ENCODE measurements at regions not wholly inside any gene's neighbourhood (a gene's known extent, or its start where the extent isn't known, plus 50 kb on each side); places are given as distances from the start of the nearest gene placed in this dataset.

DNA sequence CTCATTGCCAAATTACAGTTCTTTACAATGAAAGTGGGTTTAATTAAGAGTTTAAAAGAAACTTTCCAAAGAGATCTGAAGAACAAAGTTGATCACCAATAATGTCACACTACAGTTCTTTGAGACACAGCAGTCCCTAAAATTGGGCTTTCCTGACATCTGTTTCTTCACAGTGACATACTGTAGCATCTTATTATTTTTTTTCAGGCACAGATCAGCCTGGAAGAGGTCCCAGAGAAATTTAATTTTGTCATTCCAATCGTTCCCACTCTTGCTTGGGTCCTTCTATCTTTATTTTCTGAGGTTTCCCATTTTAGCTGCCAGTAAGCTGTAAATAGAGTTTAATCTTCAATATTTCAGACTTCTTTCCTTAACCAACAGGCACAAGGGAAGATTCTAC, 143.1 kb upstream of the FRMPD4 start:
- TF ChIP-seq EZH2phosphoT487 (IDR thresholded peaks at IDR 0.05; ENCODE audit: borderline replicate concordance, low read depth, low read length) (no peak), CTCF (conservative IDR thresholded peaks at IDR 0.05; ENCODE audit: low read length) (no peak)
- H3K79me2 ChIP-seq (ENCODE audit: insufficient read depth, low read depth, low read length): no peaks in the 10 kb centered on the region
- no peak overlapping the region for H3K27ac ChIP-seq (ENCODE audit: low read depth, low read length, poor library complexity, severe bottlenecking)
- intact Hi-C loops (cut with micrococcal nuclease; ENCODE audit: unreplicated experiment): no loop called here
- H3K36me3 ChIP-seq (ENCODE audit: insufficient read depth, low read length): no peaks in the 10 kb centered on the region
- no TSS peak for BruUV-seq (replicated peaks)
- no peaks in the 10 kb centered on the region for H3K4me1 ChIP-seq (ENCODE audit: insufficient read depth, low read length, poor library complexity, severe bottlenecking)
- H2AFZ ChIP-seq (ENCODE audit: low read length): no peak overlapping the region
- ChIA-PET POLR2A (no interaction called here), CTCF (ENCODE audit: unreplicated experiment) (no interaction called here)
- H3K4me3 ChIP-seq (ENCODE audit: low read depth, low read length, poor library complexity, severe bottlenecking): no peak overlapping the region
- DNase-seq (ENCODE audit: low spot score): no peak
- no peak overlapping the region for H3K4me2 ChIP-seq (ENCODE audit: low read length)
- no peaks in the 10 kb centered on the region for H3K9me2 ChIP-seq (ENCODE audit: insufficient read depth, low read length)
- no peaks in the 10 kb centered on the region for H3K9me3 ChIP-seq (ENCODE audit: low read length)
- no peaks in the 10 kb centered on the region for H4K20me1 ChIP-seq (ENCODE audit: insufficient read depth, low read length)

- CTCF ChIA-PET (ENCODE audit: unreplicated experiment): no interaction called here
- Histone ChIP-seq H3K27ac (ENCODE audit: low read depth, low read length, poor library complexity, severe bottlenecking) (no peak overlapping the region), H3K4me1 (ENCODE audit: insufficient read depth, low read length, poor library complexity, severe bottlenecking) (no peaks in the 10 kb centered on the region), H3K4me2 (ENCODE audit: low read length) (no peak overlapping the region), H3K36me3 (ENCODE audit: insufficient read depth, low read length) (no peaks in the 10 kb centered on the region), H3K9me3 (ENCODE audit: low read length) (no peaks in the 10 kb centered on the region), H3K4me3 (ENCODE audit: low read depth, low read length, poor library complexity, severe bottlenecking) (no peak overlapping the region), H2AFZ (ENCODE audit: low read length) (no peak overlapping the region), H3K9me2 (ENCODE audit: insufficient read depth, low read length) (no peaks in the 10 kb centered on the region), H4K20me1 (ENCODE audit: insufficient read depth, low read length) (no peaks in the 10 kb centered on the region), H3K79me2 (ENCODE audit: insufficient read depth, low read depth, low read length) (no peaks in the 10 kb centered on the region)
- no peak for DNase-seq (ENCODE audit: low spot score)
- TF ChIP-seq EZH2phosphoT487 (IDR thresholded peaks at IDR 0.05; ENCODE audit: borderline replicate concordance, low read depth, low read length): no peak
- TF ChIP-seq CTCF (conservative IDR thresholded peaks at IDR 0.05; ENCODE audit: low read length): no peak
- no TSS peak for BruUV-seq (replicated peaks)
- POLR2A ChIA-PET: no interaction called here
- intact Hi-C loops (cut with micrococcal nuclease; ENCODE audit: unreplicated experiment): no loop called here
Measured at GRCh38 chrX:11996810-11997209, 141.5 kb upstream of the FRMPD4 start.

DNA sequence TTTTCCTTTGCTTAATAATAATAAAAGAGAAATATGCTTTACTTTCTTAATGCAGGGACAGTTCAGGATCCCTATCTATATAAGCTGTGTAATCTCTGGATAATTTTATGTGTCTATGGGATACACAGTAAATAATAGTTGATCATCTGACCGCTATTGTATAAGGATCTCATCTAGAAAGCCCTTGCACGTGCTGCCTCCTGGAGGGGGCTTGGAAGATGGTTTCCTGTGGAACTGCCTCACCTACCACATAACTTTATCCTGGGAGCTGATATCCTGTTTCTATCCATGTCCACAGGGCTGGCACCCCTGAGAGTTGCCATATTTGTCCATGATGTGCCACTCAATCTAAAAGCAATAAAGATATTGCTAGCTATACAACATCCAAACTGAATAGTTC, 139.3 kb upstream of the FRMPD4 start:
- POLR2A ChIA-PET: no interaction called here
- H3K4me1 ChIP-seq (ENCODE audit: insufficient read depth, low read length, poor library complexity, severe bottlenecking): no peaks in the 10 kb centered on the region
- H3K4me2 ChIP-seq (ENCODE audit: low read length): no peak overlapping the region
- H3K36me3 ChIP-seq (ENCODE audit: insufficient read depth, low read length): no peaks in the 10 kb centered on the region
- no peak overlapping the region for H3K4me3 ChIP-seq (ENCODE audit: low read depth, low read length, poor library complexity, severe bottlenecking)
- TF ChIP-seq CTCF (conservative IDR thresholded peaks at IDR 0.05; ENCODE audit: low read length) (no peak), EZH2phosphoT487 (IDR thresholded peaks at IDR 0.05; ENCODE audit: borderline replicate concordance, low read depth, low read length) (no peak)
- no peaks in the 10 kb centered on the region for H3K79me2 ChIP-seq (ENCODE audit: insufficient read depth, low read depth, low read length)
- no TSS peak for BruUV-seq (replicated peaks)
- CTCF ChIA-PET (ENCODE audit: unreplicated experiment): no interaction called here
- no peaks in the 10 kb centered on the region for H3K9me3 ChIP-seq (ENCODE audit: low read length)
- H3K27ac ChIP-seq (ENCODE audit: low read depth, low read length, poor library complexity, severe bottlenecking): no peak overlapping the region
- H3K9me2 ChIP-seq (ENCODE audit: insufficient read depth, low read length): no peaks in the 10 kb centered on the region
- DNase-seq (ENCODE audit: low spot score): no peak
- intact Hi-C loops (cut with micrococcal nuclease; ENCODE audit: unreplicated experiment): no loop called here
- no peak overlapping the region for H2AFZ ChIP-seq (ENCODE audit: low read length)
- no peaks in the 10 kb centered on the region for H4K20me1 ChIP-seq (ENCODE audit: insufficient read depth, low read length)

Measured in OCI-LY7 (cell line).